ENCODE measurements at regions not wholly inside any gene's neighbourhood (a gene's known extent, or its start where the extent isn't known, plus 50 kb on each side); places are given as distances from the start of the nearest gene placed in this dataset.

DNA sequence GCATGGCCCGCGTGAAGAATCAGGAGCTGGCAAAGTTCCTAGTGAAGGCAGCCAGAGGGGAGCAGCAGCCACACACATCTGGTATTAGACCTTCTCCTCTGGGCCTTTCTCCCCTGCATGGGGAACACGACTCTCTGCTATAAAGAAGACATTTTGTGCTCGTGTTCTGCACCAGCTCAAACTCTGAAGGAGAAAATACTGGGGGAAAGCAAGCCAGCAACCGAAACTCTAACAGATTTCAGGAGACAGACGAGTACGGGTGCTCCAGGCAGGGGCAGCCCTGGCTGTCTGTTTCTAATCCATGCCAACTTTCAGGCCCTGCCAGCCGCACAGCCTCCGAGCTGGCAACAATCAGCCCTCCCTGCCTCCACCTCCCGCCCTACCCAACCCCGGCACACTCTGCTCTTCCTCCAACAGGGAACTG, 296.3 kb downstream of the BRD1 start:
- DNase-seq, result no peak
- Histone ChIP-seq H2BK5ac (ENCODE audit: low read depth, low read length, poor library complexity, severe bottlenecking) (no peak overlapping the region), H3K4me1 (ENCODE audit: control insufficient read depth, insufficient read depth, low read length) (no peaks in the 10 kb centered on the region), H3K27ac (ENCODE audit: insufficient read depth, low read length) (no peak overlapping the region), H3K23ac (ENCODE audit: low read depth, low read length) (no peak overlapping the region), H2BK20ac (ENCODE audit: low read depth, low read length) (no peak overlapping the region), H2AK5ac (ENCODE audit: low read depth, low read length) (no peak overlapping the region), H3K79me1 (ENCODE audit: low read depth in 1 of 2, low read length in 2 of 2) (no peaks in the 10 kb centered on the region), H3K9me1 (ENCODE audit: insufficient read depth, low read length) (no peaks in the 10 kb centered on the region), H3K4me3 (ENCODE audit: insufficient read depth, low read depth, low read length) (no peak overlapping the region), H2AFZ (replicated peaks; ENCODE audit: low read length, poor library complexity) (no peak overlapping the region), H3K56ac (ENCODE audit: extremely low read depth, insufficient read depth, low read length) (no peak overlapping the region), H3K18ac (ENCODE audit: low read depth, low read length) (no peak overlapping the region), H4K20me1 (ENCODE audit: insufficient read depth, low read length) (no peaks in the 10 kb centered on the region), H3K36me3 (ENCODE audit: control insufficient read depth, insufficient read depth, low read length) (no peaks in the 10 kb centered on the region), H2BK120ac (ENCODE audit: low read depth, low read length) (no peak overlapping the region), H2BK15ac (ENCODE audit: low read depth, low read length) (no peak overlapping the region), H3K4ac (ENCODE audit: low read depth, low read length) (no peak overlapping the region), H3K9ac (ENCODE audit: low read depth, low read length) (no peak overlapping the region), H3K4me2 (ENCODE audit: low read depth, low read length) (no peak overlapping the region), H3K27me3 (ENCODE audit: control insufficient read depth, insufficient read depth, low read length) (no peaks in the 10 kb centered on the region), H4K5ac (ENCODE audit: low read depth, low read length) (no peak overlapping the region), H2AK9ac (replicated peaks; ENCODE audit: low read depth, low read length, poor library complexity) (no peak overlapping the region), H3K9me3 (ENCODE audit: control insufficient read depth, insufficient read depth, low read length) (peaks cover 54% of the 10 kb centered on the region), H4K8ac (ENCODE audit: low read depth in 2 of 2, low read length in 2 of 2) (no peak overlapping the region), H4K91ac (ENCODE audit: insufficient read depth, low read depth, low read length) (no peak overlapping the region), H3K14ac (replicated peaks; ENCODE audit: low read depth, low read length) (no peak overlapping the region)
- no peak for TF ChIP-seq MAFK (IDR thresholded peaks at IDR 0.05; ENCODE audit: low read depth, low read length)
- TF ChIP-seq FOS (IDR thresholded peaks at IDR 0.05; ENCODE audit: low read depth, low read length), result no peak
- no peak for TF ChIP-seq NFE2L2 (IDR thresholded peaks at IDR 0.05; ENCODE audit: low read depth, low read length)
- no peak for TF ChIP-seq MXI1 (IDR thresholded peaks at IDR 0.05; ENCODE audit: borderline replicate concordance, low read depth, low read length)
- no peak for TF ChIP-seq RCOR1 (IDR thresholded peaks at IDR 0.05; ENCODE audit: insufficient replicate concordance, low read length)
- TF ChIP-seq RAD21 (IDR thresholded peaks at IDR 0.05; ENCODE audit: low read length), result no peak
- TF ChIP-seq, protein P1, sequence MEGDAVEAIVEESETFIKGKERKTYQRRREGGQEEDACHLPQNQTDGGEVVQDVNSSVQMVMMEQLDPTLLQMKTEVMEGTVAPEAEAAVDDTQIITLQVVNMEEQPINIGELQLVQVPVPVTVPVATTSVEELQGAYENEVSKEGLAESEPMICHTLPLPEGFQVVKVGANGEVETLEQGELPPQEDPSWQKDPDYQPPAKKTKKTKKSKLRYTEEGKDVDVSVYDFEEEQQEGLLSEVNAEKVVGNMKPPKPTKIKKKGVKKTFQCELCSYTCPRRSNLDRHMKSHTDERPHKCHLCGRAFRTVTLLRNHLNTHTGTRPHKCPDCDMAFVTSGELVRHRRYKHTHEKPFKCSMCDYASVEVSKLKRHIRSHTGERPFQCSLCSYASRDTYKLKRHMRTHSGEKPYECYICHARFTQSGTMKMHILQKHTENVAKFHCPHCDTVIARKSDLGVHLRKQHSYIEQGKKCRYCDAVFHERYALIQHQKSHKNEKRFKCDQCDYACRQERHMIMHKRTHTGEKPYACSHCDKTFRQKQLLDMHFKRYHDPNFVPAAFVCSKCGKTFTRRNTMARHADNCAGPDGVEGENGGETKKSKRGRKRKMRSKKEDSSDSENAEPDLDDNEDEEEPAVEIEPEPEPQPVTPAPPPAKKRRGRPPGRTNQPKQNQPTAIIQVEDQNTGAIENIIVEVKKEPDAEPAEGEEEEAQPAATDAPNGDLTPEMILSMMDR (conservative IDR thresholded peaks at IDR 0.05; ENCODE audit: low read depth, low read length), result no peak
- TF ChIP-seq CHD1 (IDR thresholded peaks at IDR 0.05; ENCODE audit: low read depth, low read length), result no peak
- no peak for TF ChIP-seq SMC3 (IDR thresholded peaks at IDR 0.05; ENCODE audit: low read depth, low read length)
- TF ChIP-seq MAZ (IDR thresholded peaks at IDR 0.05; ENCODE audit: borderline replicate concordance, low read depth, low read length), result no peak
- TF ChIP-seq BHLHE40 (IDR thresholded peaks at IDR 0.05; ENCODE audit: low read depth, low read length), result no peak
- TF ChIP-seq CEBPB (IDR thresholded peaks at IDR 0.05; ENCODE audit: low read depth, low read length), result no peak
- no peak for TF ChIP-seq RFX5 (IDR thresholded peaks at IDR 0.05; ENCODE audit: low read depth, low read length)
- TF ChIP-seq, protein P2, sequence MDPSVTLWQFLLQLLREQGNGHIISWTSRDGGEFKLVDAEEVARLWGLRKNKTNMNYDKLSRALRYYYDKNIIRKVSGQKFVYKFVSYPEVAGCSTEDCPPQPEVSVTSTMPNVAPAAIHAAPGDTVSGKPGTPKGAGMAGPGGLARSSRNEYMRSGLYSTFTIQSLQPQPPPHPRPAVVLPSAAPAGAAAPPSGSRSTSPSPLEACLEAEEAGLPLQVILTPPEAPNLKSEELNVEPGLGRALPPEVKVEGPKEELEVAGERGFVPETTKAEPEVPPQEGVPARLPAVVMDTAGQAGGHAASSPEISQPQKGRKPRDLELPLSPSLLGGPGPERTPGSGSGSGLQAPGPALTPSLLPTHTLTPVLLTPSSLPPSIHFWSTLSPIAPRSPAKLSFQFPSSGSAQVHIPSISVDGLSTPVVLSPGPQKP (IDR thresholded peaks at IDR 0.05; ENCODE audit: borderline replicate concordance, low read depth, low read length), result no peak
- no peak for TF ChIP-seq POLR2A (IDR thresholded peaks at IDR 0.05; ENCODE audit: low read depth, low read length)
- TF ChIP-seq, protein P3, sequence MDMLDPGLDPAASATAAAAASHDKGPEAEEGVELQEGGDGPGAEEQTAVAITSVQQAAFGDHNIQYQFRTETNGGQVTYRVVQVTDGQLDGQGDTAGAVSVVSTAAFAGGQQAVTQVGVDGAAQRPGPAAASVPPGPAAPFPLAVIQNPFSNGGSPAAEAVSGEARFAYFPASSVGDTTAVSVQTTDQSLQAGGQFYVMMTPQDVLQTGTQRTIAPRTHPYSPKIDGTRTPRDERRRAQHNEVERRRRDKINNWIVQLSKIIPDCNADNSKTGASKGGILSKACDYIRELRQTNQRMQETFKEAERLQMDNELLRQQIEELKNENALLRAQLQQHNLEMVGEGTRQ (IDR thresholded peaks at IDR 0.05; ENCODE audit: low read depth, low read length), result no peak
- in situ Hi-C loops (cut with MboI; ENCODE audit: low sequenced_read_pairs), result no loop called here
- dilution Hi-C loops (cut with HindIII; ENCODE audit: low sequenced_read_pairs, unreplicated experiment), result no loop called here
- POLR2A ChIA-PET (ENCODE audit: unreplicated experiment), result no interaction called here
- WGBS, 2 experiments (ENCODE audit: extremely low coverage in 2 of 2, insufficient read length in 1 of 2), result 66% methylated on average over 6 of the region's 11 CpGs; no CpG with 5 or more reads in 1 of the 2 experiments
- intact Hi-C loops (cut with micrococcal nuclease), result no loop called here
- CTCF ChIA-PET, result no interaction called here
- ATAC-seq (ENCODE audit: low read depth), result no peak
- BruUV-seq (replicated peaks), result no TSS peak

Measured in IMR-90 (cell line).